Esophagus muscularis mucosa (tissue), 4 donors: ENCODE measurements at regions not wholly inside any gene's neighbourhood (a gene's known extent, or its start where the extent isn't known, plus 50 kb on each side); places are given as distances from the start of the nearest gene placed in this dataset.

Experiments
- DNase-seq: peaks from one replicate; pipeline ENCODE4 v3.0.0-alpha.2; 2017; ENCODE audit errors: extremely low spot score
- H3K27ac ChIP-seq, 4 donors: fragments of 200-600 bp; sonication (generic); replicated peaks in 1 of 4; 1 replicate in 3 of 4; 2 replicates in 1 of 4; pipeline ENCODE4 v1.5.1; 2016 to 2019; ENCODE audit warnings: mild to moderate bottlenecking in 1 of 4
- H3K27me3 ChIP-seq, 4 donors: fragments of 200-600 bp; sonication (generic); one replicate each; pipeline versions ENCODE4 v1.5.1 to v1.6.0; 2016 to 2019
- H3K36me3 ChIP-seq, 4 donors: fragments of 200-600 bp; sonication (generic); one replicate each; pipeline ENCODE4 v1.5.1; 2016 to 2019
- H3K4me1 ChIP-seq, 4 donors: fragments of 200-600 bp; sonication (generic); one replicate each; pipeline ENCODE4 v1.5.1; 2016 to 2019
- H3K4me3 ChIP-seq, 4 donors: fragments of 200-600 bp; sonication (generic); 1 replicate in 2 of 4; 2 replicates in 2 of 4; pipeline ENCODE4 v1.5.1; 2016 to 2019; ENCODE audit warnings: mild to moderate bottlenecking in 4 of 4, moderate library complexity in 1 of 4
- H3K9me3 ChIP-seq, 4 donors: fragments of 200-600 bp; sonication (generic); 1 replicate in 3 of 4; 2 replicates in 1 of 4; pipeline ENCODE4 v1.5.1; 2016 to 2019
- EP300 ChIP-seq: sonication (generic); formaldehyde crosslinking; IDR thresholded peaks from one replicate; pipeline ENCODE4 v1.6.1; 2017; ENCODE audit warnings: antibody characterized with exemption
- POLR2A ChIP-seq: fragments of 450-650 bp; IDR thresholded peaks from one replicate; pipeline ENCODE4 v1.6.1; 2017; ENCODE audit warnings: antibody characterized with exemption, moderate library complexity, mild to moderate bottlenecking, low read depth
- POLR2AphosphoS5 ChIP-seq, 2 donors: sonication (generic); formaldehyde crosslinking; IDR thresholded peaks; one replicate each; pipeline ENCODE4 v1.6.1; 2017; ENCODE audit warnings: antibody characterized with exemption in 2 of 2
- WGBS: methylation state at CpG from one replicate; pipeline ENCODE4 v1.1.5; 2018; 5-methylcytosine and 5-hydroxymethylcytosine counted together
- intact Hi-C: fragments of 100-400 bp; cut with DNase I; formaldehyde crosslinking; loops from one replicate; pipeline ENCODE4 v1.15.1; 2023
- TF ChIP-seq, protein P1 (sequence below), 3 experiments: fragments of 200-600 bp in 2 of 3; fragments of 450-650 bp in 1 of 3; sonication (generic) in 2 of 3; IDR thresholded peaks; one replicate each; pipeline ENCODE4 v1.5.1; 2017 to 2019; ENCODE audit warnings: antibody characterized with exemption in 3 of 3, mild to moderate bottlenecking in 2 of 3, moderate library complexity in 1 of 3

- Histone ChIP-seq H3K27me3 (no peaks in the 10 kb centered on the region), H3K4me1 (peaks cover 6 to 24% (median 19%) of the 10 kb centered on the region in 4 donors), H3K4me3 (no peak overlapping the region), H3K9me3 (no peaks in the 10 kb centered on the region), H3K27ac (no peak overlapping the region), H3K36me3 (no peaks in the 10 kb centered on the region)
- intact Hi-C loops, result no loop called here
- TF ChIP-seq POLR2AphosphoS5 (IDR thresholded peaks at IDR 0.05) (no peak), EP300 (no peak), POLR2A (no peak)
- TF ChIP-seq, protein P1, sequence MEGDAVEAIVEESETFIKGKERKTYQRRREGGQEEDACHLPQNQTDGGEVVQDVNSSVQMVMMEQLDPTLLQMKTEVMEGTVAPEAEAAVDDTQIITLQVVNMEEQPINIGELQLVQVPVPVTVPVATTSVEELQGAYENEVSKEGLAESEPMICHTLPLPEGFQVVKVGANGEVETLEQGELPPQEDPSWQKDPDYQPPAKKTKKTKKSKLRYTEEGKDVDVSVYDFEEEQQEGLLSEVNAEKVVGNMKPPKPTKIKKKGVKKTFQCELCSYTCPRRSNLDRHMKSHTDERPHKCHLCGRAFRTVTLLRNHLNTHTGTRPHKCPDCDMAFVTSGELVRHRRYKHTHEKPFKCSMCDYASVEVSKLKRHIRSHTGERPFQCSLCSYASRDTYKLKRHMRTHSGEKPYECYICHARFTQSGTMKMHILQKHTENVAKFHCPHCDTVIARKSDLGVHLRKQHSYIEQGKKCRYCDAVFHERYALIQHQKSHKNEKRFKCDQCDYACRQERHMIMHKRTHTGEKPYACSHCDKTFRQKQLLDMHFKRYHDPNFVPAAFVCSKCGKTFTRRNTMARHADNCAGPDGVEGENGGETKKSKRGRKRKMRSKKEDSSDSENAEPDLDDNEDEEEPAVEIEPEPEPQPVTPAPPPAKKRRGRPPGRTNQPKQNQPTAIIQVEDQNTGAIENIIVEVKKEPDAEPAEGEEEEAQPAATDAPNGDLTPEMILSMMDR (IDR thresholded peaks at IDR 0.05), result no peak
- 90% methylated on average over 1 of the region's 1 CpG for WGBS
- no peak for DNase-seq
Observed at GRCh38 chr1:60992165-60992564, 90.2 kb upstream of the NFIA start.

DNA sequence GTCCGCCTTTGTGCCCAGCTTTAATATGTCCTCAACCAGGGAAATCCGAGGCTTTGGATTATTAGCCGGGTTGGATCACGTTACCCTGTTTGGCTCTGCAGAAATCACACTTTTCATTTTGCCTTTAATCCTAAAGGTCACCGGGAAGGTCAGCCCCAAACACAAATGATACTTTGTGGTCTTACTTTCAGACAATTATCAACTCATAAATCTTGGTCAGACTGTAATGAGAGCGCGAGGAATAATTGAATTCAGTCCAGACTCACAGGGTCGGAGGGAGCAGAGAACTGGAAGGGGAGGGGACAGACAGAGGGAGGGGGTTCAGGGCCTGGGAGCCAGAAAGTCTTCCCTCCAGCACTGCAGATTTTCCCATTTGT is 91.7 kb upstream of the NFIA start:
- Histone ChIP-seq H3K27me3 (no peaks in the 10 kb centered on the region), H3K4me1 (peaks cover 6 to 24% (median 19%) of the 10 kb centered on the region in 4 donors), H3K36me3 (no peaks in the 10 kb centered on the region), H3K4me3 (no peak overlapping the region), H3K9me3 (no peaks in the 10 kb centered on the region), H3K27ac (peak overlapping the region; percentile 32 to 70 (median 56))
- TF ChIP-seq, protein P1 (IDR thresholded peaks at IDR 0.05), result no peak
- TF ChIP-seq POLR2A, result no peak
- no peak for TF ChIP-seq EP300
- TF ChIP-seq POLR2AphosphoS5 (IDR thresholded peaks at IDR 0.05), result no peak
- intact Hi-C loops, result no loop called here
- WGBS, result 72% methylated on average over 8 of the region's 8 CpGs
- DNase-seq, result no peak

GRCh38 chr1:60989749-60990713 is 92.3 kb upstream of the NFIA start:
- H3K27me3 ChIP-seq, result no peaks in the 10 kb centered on the region
- no peak overlapping the region for H3K4me3 ChIP-seq
- DNase-seq, result no peak
- WGBS, result 44% methylated on average over 7 of the region's 7 CpGs
- peak overlapping the region; percentile 32 to 70 (median 56) for H3K27ac ChIP-seq
- TF ChIP-seq, protein P1 (IDR thresholded peaks at IDR 0.05), result no peak
- TF ChIP-seq POLR2AphosphoS5 (IDR thresholded peaks at IDR 0.05), result peak in 1 of 2 donors; percentile 15
- TF ChIP-seq EP300, result no peak
- TF ChIP-seq POLR2A, result no peak
- no peaks in the 10 kb centered on the region for H3K9me3 ChIP-seq
- intact Hi-C loops, result no loop called here
- peaks cover 9 to 24% (median 19%) of the 10 kb centered on the region in 4 donors for H3K4me1 ChIP-seq
- H3K36me3 ChIP-seq, result no peaks in the 10 kb centered on the region

- intact Hi-C loops, result no loop called here
- no peaks in the 10 kb centered on the region for H3K27me3 ChIP-seq
- H3K4me3 ChIP-seq, result no peak overlapping the region
- no peaks in the 10 kb centered on the region for H3K9me3 ChIP-seq
- TF ChIP-seq POLR2AphosphoS5 (IDR thresholded peaks at IDR 0.05) (peak in 1 of 2 donors; percentile 42), EP300 (no peak), POLR2A (no peak)
- TF ChIP-seq, protein P1 (IDR thresholded peaks at IDR 0.05), result no peak
- 89% methylated on average over 2 of the region's 2 CpGs for WGBS
- peaks cover 10 to 32% (median 24%) of the 10 kb centered on the region in 4 donors for H3K4me1 ChIP-seq
- H3K27ac ChIP-seq, result peak overlapping the region in 2 of 4 donors; percentile 32 to 57
- no peak for DNase-seq
- no peaks in the 10 kb centered on the region for H3K36me3 ChIP-seq
Observed at GRCh38 chr1:60988891-60989290, 93.5 kb upstream of the NFIA start.
